ENCODE measurements at regions not wholly inside any gene's neighbourhood (a gene's known extent, or its start where the extent isn't known, plus 50 kb on each side); places are given as distances from the start of the nearest gene placed in this dataset.

- no peaks in the 10 kb centered on the region for H3K27me3 ChIP-seq (ENCODE audit: insufficient read depth)
- WGBS (ENCODE audit: low lambda C conversion rate) = 3% methylated on average over 1 of the region's 1 CpG
- H3K36me3 ChIP-seq (replicated peaks in 1 of 2; ENCODE audit: control insufficient read depth in 1 of 2, insufficient read depth in 2 of 2, low read length in 1 of 2) = no peaks in the 10 kb centered on the region
- no peak for DNase-seq
- no peaks in the 10 kb centered on the region for H3K79me2 ChIP-seq (ENCODE audit: insufficient read depth)
- ChIA-PET CTCF (no interaction called here), POLR2A (no interaction called here)
- H3F3A ChIP-seq (replicated peaks; ENCODE audit: insufficient read depth) = no peaks in the 10 kb centered on the region
- H3K4me3 ChIP-seq (ENCODE audit: low read depth in 2 of 2, low read length in 1 of 2) = no peak overlapping the region
- no peaks in the 10 kb centered on the region for H3K9me2 ChIP-seq
- no peak overlapping the region for H2AFZ ChIP-seq (ENCODE audit: low read depth)
- H3K4me1 ChIP-seq (ENCODE audit: control insufficient read depth in 1 of 2, insufficient read depth in 2 of 2, low read depth in 1 of 2, low read length in 1 of 2) = no peaks in the 10 kb centered on the region
- TF ChIP-seq, protein P1, sequence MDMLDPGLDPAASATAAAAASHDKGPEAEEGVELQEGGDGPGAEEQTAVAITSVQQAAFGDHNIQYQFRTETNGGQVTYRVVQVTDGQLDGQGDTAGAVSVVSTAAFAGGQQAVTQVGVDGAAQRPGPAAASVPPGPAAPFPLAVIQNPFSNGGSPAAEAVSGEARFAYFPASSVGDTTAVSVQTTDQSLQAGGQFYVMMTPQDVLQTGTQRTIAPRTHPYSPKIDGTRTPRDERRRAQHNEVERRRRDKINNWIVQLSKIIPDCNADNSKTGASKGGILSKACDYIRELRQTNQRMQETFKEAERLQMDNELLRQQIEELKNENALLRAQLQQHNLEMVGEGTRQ (IDR thresholded peaks at IDR 0.05; ENCODE audit: borderline replicate concordance, low read depth, low read length) = no peak
- TF ChIP-seq NRF1 (IDR thresholded peaks at IDR 0.05; ENCODE audit: low read depth, low read length) (no peak), ELF1 (IDR thresholded peaks at IDR 0.05) (no peak), YY1 (IDR thresholded peaks at IDR 0.05; ENCODE audit: low read depth) (no peak), FOSL2 (IDR thresholded peaks at IDR 0.05; ENCODE audit: borderline replicate concordance, low read depth) (no peak)
- H3K9me3 ChIP-seq = 0 out of 2 replicates have a peak, but pooled peaks cover 2% of the 10 kb centered on the region
- no peak overlapping the region for H3K9ac ChIP-seq
- no peak overlapping the region for H3K27ac ChIP-seq (ENCODE audit: low read depth in 2 of 2, low read length in 1 of 2)
- H4K20me1 ChIP-seq (ENCODE audit: insufficient read depth) = no peaks in the 10 kb centered on the region
- no peak overlapping the region for H3K4me2 ChIP-seq
Measured at GRCh38 chr4:11138964-11139363, 289.7 kb downstream of the HS3ST1 start.

- Histone ChIP-seq H3K9me3 (0 out of 2 replicates have a peak, but pooled peaks cover 2% of the 10 kb centered on the region), H4K20me1 (ENCODE audit: insufficient read depth) (no peaks in the 10 kb centered on the region), H3K27me3 (ENCODE audit: insufficient read depth) (no peaks in the 10 kb centered on the region), H3K4me1 (ENCODE audit: control insufficient read depth in 1 of 2, insufficient read depth in 2 of 2, low read depth in 1 of 2, low read length in 1 of 2) (no peaks in the 10 kb centered on the region), H3K4me3 (ENCODE audit: low read depth in 2 of 2, low read length in 1 of 2) (no peak overlapping the region), H3K79me2 (ENCODE audit: insufficient read depth) (no peaks in the 10 kb centered on the region), H3F3A (replicated peaks; ENCODE audit: insufficient read depth) (no peaks in the 10 kb centered on the region), H3K27ac (ENCODE audit: low read depth in 2 of 2, low read length in 1 of 2) (no peak overlapping the region), H3K9ac (no peak overlapping the region), H3K4me2 (no peak overlapping the region), H3K9me2 (no peaks in the 10 kb centered on the region), H2AFZ (ENCODE audit: low read depth) (no peak overlapping the region), H3K36me3 (replicated peaks in 1 of 2; ENCODE audit: control insufficient read depth in 1 of 2, insufficient read depth in 2 of 2, low read length in 1 of 2) (no peaks in the 10 kb centered on the region)
- ChIA-PET POLR2A (no interaction called here), CTCF (no interaction called here)
- TF ChIP-seq FOXM1 (IDR thresholded peaks at IDR 0.05; ENCODE audit: low read depth) (no peak), RAD21 (IDR thresholded peaks at IDR 0.05; ENCODE audit: low read length) (no peak), REST (IDR thresholded peaks at IDR 0.05; ENCODE audit: low read depth, low read length) (no peak), TCF12 (IDR thresholded peaks at IDR 0.05) (no peak), POLR2AphosphoS5 (IDR thresholded peaks at IDR 0.05; ENCODE audit: low read depth, low read length) (no peak), TAF1 (IDR thresholded peaks at IDR 0.05; ENCODE audit: borderline replicate concordance, low read depth, low read length) (no peak), CTCF (IDR thresholded peaks at IDR 0.05) (no peak)
- no peak for DNase-seq
Measured at GRCh38 chr4:11134705-11135104, 294.0 kb downstream of the HS3ST1 start.

Data from SK-N-SH (cell line).